Neural progenitor cell (in vitro differentiated cells): ENCODE measurements at regions not wholly inside any gene's neighbourhood (a gene's known extent, or its start where the extent isn't known, plus 50 kb on each side); places are given as distances from the start of the nearest gene placed in this dataset.

ENCODE experiments used
- DNase-seq: peaks from one replicate; pipeline ENCODE4 v3.0.0-alpha.2; 2016; ENCODE audit warnings: low spot score
- H2AFZ ChIP-seq: fragments of 200-600 bp; sonication (generic); replicated peaks from 2 replicates; pipeline ENCODE4 v1.6.1; 2016; ENCODE audit warnings: antibody characterized with exemption
- H3F3A ChIP-seq: fragments of 200-600 bp; sonication (generic); 2 replicates; pipeline ENCODE4 v1.6.1; 2016; ENCODE audit warnings: antibody characterized with exemption, low read depth
- H3K27ac ChIP-seq: fragments of 200-600 bp; sonication (generic); 2 replicates; pipeline ENCODE4 v1.5.1; 2016; ENCODE audit warnings: mild to moderate bottlenecking
- H3K27me3 ChIP-seq: fragments of 200-600 bp; sonication (generic); 2 replicates; pipeline ENCODE4 v1.6.1; 2016; ENCODE audit warnings: mild to moderate bottlenecking, moderate library complexity
- H3K36me3 ChIP-seq: fragments of 200-600 bp; sonication (generic); 2 replicates; pipeline ENCODE4 v1.5.1; 2016
- H3K4me1 ChIP-seq: fragments of 200-600 bp; sonication (generic); 2 replicates; pipeline ENCODE4 v1.6.1; 2016; ENCODE audit warnings: mixed run types
- H3K4me2 ChIP-seq: fragments of 200-600 bp; sonication (generic); 2 replicates; pipeline ENCODE4 v1.6.1; 2016
- H3K4me3 ChIP-seq: fragments of 200-600 bp; sonication (generic); 2 replicates; pipeline ENCODE4 v1.5.1; 2016
- H3K79me2 ChIP-seq: fragments of 200-600 bp; sonication (generic); 2 replicates; pipeline ENCODE4 v1.6.1; 2016; ENCODE audit warnings: low read depth
- H3K9ac ChIP-seq: fragments of 200-600 bp; sonication (generic); 2 replicates; pipeline ENCODE4 v1.6.1; 2016
- H3K9me3 ChIP-seq: fragments of 200-600 bp; sonication (generic); 2 replicates; pipeline ENCODE4 v1.5.1; 2016; ENCODE audit warnings: low read depth
- H4K20me1 ChIP-seq: fragments of 200-600 bp; sonication (generic); 2 replicates; pipeline ENCODE4 v1.6.1; 2016; ENCODE audit warnings: low read depth
- H3K27ac Mint-ChIP-seq: 3 replicates; pipeline ENCODE4 v1.8.0; 2021; ENCODE audit warnings: mixed read lengths
- H3K27me3 Mint-ChIP-seq: 2 replicates; pipeline ENCODE4 v1.8.0; 2022; ENCODE audit warnings: low read depth, mild to moderate bottlenecking, inconsistent platforms, moderate library complexity, mixed read lengths; ENCODE audit not compliant: insufficient read depth
- H3K36me3 Mint-ChIP-seq: 3 replicates; pipeline ENCODE4 v1.8.0; 2021; ENCODE audit warnings: mixed read lengths
- H3K4me1 Mint-ChIP-seq: 3 replicates; pipeline ENCODE4 v1.8.0; 2021; ENCODE audit warnings: mixed read lengths
- H3K4me3 Mint-ChIP-seq: 3 replicates; pipeline ENCODE4 v1.8.0; 2021; ENCODE audit warnings: mild to moderate bottlenecking, moderate library complexity, mixed read lengths
- H3K9me3 Mint-ChIP-seq: 3 replicates; pipeline ENCODE4 v1.8.0; 2020; ENCODE audit warnings: mixed read lengths
- EZH2 ChIP-seq: fragments of 200-600 bp; sonication (generic); IDR thresholded peaks from 2 replicates; pipeline ENCODE4 v1.6.1; 2017; ENCODE audit warnings: antibody characterized with exemption, mild to moderate bottlenecking, moderate library complexity
- EZH2phosphoT487 ChIP-seq: fragments of 200-600 bp; sonication (generic); IDR thresholded peaks from 2 replicates; pipeline ENCODE4 v1.6.1; 2017; ENCODE audit warnings: antibody characterized with exemption
- TF ChIP-seq, protein P1 (sequence below): fragments of 200-600 bp; sonication (generic); IDR thresholded peaks from 2 replicates; pipeline ENCODE4 v1.5.1; 2017; ENCODE audit warnings: antibody characterized with exemption, mild to moderate bottlenecking

DNA sequence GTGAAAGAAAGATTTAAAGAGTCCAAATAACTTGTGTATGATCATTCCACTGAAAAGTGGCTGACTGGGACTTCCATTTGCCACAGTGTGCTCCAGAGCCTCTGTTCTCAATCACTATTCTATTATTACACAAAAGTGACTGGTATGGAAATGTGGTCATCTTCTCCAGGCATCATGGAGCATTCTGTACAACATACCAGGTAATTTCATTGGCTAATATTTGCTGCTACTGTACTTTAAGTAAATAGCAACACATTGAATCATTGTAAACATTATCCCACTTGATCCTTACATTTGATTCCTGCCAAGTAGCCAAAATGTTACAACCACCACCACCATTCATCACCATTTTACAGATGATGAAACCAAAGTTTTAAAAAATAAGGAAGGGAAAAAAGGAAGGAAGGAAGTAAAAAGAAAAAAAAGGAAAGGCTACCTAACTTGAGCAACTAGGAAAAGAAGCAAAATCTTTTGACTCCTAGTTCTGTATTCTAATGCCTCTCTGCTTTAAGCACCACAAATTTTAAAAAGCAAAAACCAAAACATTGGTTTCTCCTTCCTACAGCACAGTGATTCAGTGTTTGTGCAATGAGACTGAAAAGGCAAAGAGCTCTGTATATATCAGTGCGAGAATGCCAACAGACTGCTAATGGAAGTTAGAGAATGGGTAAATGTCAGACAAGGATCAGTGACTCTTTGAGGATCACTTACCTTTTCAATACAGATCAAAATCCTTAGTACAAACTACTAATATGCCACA is 361.4 kb upstream of the PTBP2 start:
- Histone ChIP-seq H2AFZ (no peak overlapping the region), H3K4me3 (no peak overlapping the region), H3K9me3 (no peaks in the 10 kb centered on the region), H3K4me1 (no peaks in the 10 kb centered on the region), H4K20me1 (no peaks in the 10 kb centered on the region), H3K27ac (no peak overlapping the region), H3K79me2 (no peaks in the 10 kb centered on the region), H3F3A (no peaks in the 10 kb centered on the region), H3K4me2 (no peak overlapping the region), H3K36me3 (no peaks in the 10 kb centered on the region), H3K9ac (no peak overlapping the region), H3K27me3 (no peaks in the 10 kb centered on the region)
- H3K27ac Mint-ChIP-seq = no peak overlapping the region
- H3K4me3 Mint-ChIP-seq = no peak overlapping the region
- H3K36me3 Mint-ChIP-seq = no peaks in the 10 kb centered on the region
- H3K27me3 Mint-ChIP-seq = peaks cover 4% of the 10 kb centered on the region
- H3K4me1 Mint-ChIP-seq = peaks cover 8% of the 10 kb centered on the region
- TF ChIP-seq EZH2 (no peak), EZH2phosphoT487 (no peak)
- TF ChIP-seq, protein P1, sequence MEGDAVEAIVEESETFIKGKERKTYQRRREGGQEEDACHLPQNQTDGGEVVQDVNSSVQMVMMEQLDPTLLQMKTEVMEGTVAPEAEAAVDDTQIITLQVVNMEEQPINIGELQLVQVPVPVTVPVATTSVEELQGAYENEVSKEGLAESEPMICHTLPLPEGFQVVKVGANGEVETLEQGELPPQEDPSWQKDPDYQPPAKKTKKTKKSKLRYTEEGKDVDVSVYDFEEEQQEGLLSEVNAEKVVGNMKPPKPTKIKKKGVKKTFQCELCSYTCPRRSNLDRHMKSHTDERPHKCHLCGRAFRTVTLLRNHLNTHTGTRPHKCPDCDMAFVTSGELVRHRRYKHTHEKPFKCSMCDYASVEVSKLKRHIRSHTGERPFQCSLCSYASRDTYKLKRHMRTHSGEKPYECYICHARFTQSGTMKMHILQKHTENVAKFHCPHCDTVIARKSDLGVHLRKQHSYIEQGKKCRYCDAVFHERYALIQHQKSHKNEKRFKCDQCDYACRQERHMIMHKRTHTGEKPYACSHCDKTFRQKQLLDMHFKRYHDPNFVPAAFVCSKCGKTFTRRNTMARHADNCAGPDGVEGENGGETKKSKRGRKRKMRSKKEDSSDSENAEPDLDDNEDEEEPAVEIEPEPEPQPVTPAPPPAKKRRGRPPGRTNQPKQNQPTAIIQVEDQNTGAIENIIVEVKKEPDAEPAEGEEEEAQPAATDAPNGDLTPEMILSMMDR = no peak
- DNase-seq = no peak
- H3K9me3 Mint-ChIP-seq = peaks cover 2% of the 10 kb centered on the region

DNA sequence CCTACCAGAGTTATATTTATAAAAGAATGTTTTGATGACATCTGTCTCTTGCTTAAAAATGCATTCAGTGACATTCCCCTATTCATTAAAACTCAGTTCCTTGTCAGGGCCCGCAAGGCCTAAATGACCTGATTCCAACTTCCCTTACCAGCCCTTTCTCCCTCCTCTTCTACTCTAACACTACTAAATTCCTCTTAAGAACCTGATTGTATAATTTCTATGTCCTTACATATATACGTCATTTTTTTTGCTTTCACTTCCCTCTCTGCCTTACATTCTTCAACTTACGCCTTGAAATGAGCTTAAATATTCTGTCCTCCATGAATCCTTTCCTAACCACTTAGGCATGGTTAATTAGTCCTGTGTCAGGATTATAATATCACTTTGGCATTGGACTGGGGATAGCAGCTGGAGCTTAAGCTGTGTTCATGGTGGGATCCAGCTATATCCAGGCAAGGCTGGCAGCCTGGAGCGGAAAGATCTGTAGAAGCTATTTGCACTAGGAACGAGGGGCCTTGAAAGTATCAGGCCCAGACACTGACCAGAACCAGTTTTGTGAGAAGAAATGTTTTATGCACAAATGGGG is 360.2 kb upstream of the PTBP2 start:
- DNase-seq = no peak
- no peak overlapping the region for H3K4me2 ChIP-seq
- no peaks in the 10 kb centered on the region for H3K27me3 ChIP-seq

DNA sequence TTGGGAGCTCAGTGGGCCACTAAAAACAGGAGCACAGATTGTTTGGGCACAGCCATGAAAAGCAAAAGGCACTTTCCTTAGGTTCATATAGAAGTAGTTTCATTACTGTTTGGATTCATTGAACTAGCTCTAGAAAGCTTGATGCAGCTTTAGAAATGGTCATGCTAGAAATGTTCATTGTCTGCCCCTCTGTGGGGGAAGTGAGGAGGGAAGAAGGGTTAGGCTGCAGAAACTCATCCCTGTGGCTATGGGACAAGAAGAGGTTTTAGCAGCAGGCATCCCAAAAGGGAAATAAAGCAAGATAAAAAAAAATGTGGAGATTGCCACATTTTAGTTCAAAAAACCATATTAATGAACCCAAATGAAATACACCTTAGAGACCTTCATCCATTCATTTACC is 359.6 kb upstream of the PTBP2 start:
- H3K9me3 Mint-ChIP-seq = peaks cover 2% of the 10 kb centered on the region
- Histone ChIP-seq H3K4me3 (no peak overlapping the region), H3K27ac (no peak overlapping the region), H3K9ac (no peak overlapping the region), H4K20me1 (no peaks in the 10 kb centered on the region), H3K79me2 (no peaks in the 10 kb centered on the region), H3K27me3 (no peaks in the 10 kb centered on the region), H2AFZ (no peak overlapping the region), H3K36me3 (no peaks in the 10 kb centered on the region), H3F3A (no peaks in the 10 kb centered on the region), H3K4me1 (no peaks in the 10 kb centered on the region), H3K9me3 (no peaks in the 10 kb centered on the region), H3K4me2 (no peak overlapping the region)
- DNase-seq = no peak
- no peak overlapping the region for H3K4me3 Mint-ChIP-seq
- peaks cover 2% of the 10 kb centered on the region for H3K27me3 Mint-ChIP-seq
- H3K27ac Mint-ChIP-seq = no peak overlapping the region
- TF ChIP-seq, protein P1 = no peak
- TF ChIP-seq EZH2phosphoT487 (no peak), EZH2 (no peak)
- H3K36me3 Mint-ChIP-seq = no peaks in the 10 kb centered on the region
- H3K4me1 Mint-ChIP-seq = peaks cover 6% of the 10 kb centered on the region

More for the DNA sequence above, 360.2 kb upstream of the PTBP2 start:
- Histone ChIP-seq H3K4me3 (no peak overlapping the region), H3K79me2 (no peaks in the 10 kb centered on the region), H3K9me3 (no peaks in the 10 kb centered on the region), H3K36me3 (no peaks in the 10 kb centered on the region), H3K27ac (no peak overlapping the region), H3K9ac (no peak overlapping the region), H4K20me1 (no peaks in the 10 kb centered on the region), H3F3A (no peaks in the 10 kb centered on the region), H2AFZ (no peak overlapping the region), H3K4me1 (no peaks in the 10 kb centered on the region)
- Mint-ChIP-seq H3K4me1 (peaks cover 6% of the 10 kb centered on the region), H3K27me3 (peaks cover 4% of the 10 kb centered on the region), H3K27ac (no peak overlapping the region), H3K9me3 (peaks cover 2% of the 10 kb centered on the region), H3K4me3 (no peak overlapping the region), H3K36me3 (no peaks in the 10 kb centered on the region)
- TF ChIP-seq EZH2 (no peak), EZH2phosphoT487 (no peak)
- TF ChIP-seq, protein P1 = no peak
